GM12891 (cell line): ENCODE measurements at regions not wholly inside any gene's neighbourhood (a gene's known extent, or its start where the extent isn't known, plus 50 kb on each side); places are given as distances from the start of the nearest gene placed in this dataset.

ENCODE experiments used
- POLR2A ChIP-seq: IDR thresholded peaks from 2 replicates; pipeline ENCODE4 v1.6.1; 2011; ENCODE audit warnings: low read depth, low read length, control low read depth
- POLR2AphosphoS5 ChIP-seq: IDR thresholded peaks from 2 replicates; pipeline ENCODE4 v1.6.1; 2011; ENCODE audit warnings: low read depth, low read length, control low read depth
- POU2F2 ChIP-seq: IDR thresholded peaks from 2 replicates; pipeline ENCODE4 v1.6.1; 2011; ENCODE audit warnings: low read depth, mild to moderate bottlenecking, control low read depth, low read length, moderate library complexity
- SPI1 ChIP-seq: IDR thresholded peaks from 2 replicates; pipeline ENCODE4 v1.6.1; 2011; ENCODE audit warnings: low read depth, low read length, control low read depth
- TAF1 ChIP-seq: IDR thresholded peaks from 2 replicates; pipeline ENCODE4 v1.6.1; 2011; ENCODE audit warnings: low read depth, low read length, control low read depth

GRCh38 chr21:26659182-26659581 is 86.1 kb upstream of the CYYR1 start:
- TF ChIP-seq POLR2A (no peak), POLR2AphosphoS5 (no peak), POU2F2 (no peak), SPI1 (no peak), TAF1 (no peak)
